HK-2 (cell line): ENCODE measurements at regions not wholly inside any gene's neighbourhood (a gene's known extent, or its start where the extent isn't known, plus 50 kb on each side); places are given as distances from the start of the nearest gene placed in this dataset.

Experiments used
- DNase-seq: peaks from one replicate; pipeline ENCODE4 v3.0.0-alpha.2; 2018; ENCODE audit not compliant: unreplicated experiment

DNA sequence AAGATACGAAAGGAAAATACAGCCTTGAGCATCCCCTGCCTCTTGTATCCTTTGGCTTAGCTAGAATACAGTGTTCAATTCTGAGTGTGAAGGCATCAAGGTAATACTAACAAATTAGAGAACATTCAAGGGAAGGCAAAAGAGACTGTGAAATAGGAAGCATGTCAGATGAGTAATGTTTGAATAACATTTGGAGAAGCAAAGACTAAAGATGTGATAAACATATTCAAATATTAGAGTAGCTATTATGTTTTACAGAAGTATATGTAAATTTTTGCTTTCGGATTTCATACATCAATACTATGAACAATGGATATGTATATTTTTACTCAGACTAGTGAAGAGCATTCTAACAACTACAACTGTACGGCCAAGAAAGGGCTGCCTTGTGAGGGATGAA is 161.7 kb upstream of the FN1 start:
- no peak for DNase-seq

DNA sequence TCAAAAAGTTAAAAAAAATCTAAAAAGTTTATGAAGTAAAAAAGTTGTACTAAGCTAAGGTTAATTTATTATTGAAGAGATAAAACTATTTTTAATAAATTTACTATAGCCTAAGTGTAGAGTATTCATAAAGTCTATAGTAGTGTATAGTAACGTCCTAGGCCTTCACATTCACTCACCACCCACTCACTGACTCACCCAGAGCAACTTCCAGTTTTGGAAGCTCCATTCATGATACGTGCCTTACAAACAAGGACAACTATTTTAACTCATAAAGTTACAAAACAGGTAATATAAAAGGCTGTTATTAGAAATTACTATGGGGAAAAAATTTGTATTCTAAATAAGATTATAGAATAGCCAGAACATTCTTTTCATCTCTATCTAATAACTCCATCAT is 158.9 kb upstream of the FN1 start:
- DNase-seq = no peak

DNA sequence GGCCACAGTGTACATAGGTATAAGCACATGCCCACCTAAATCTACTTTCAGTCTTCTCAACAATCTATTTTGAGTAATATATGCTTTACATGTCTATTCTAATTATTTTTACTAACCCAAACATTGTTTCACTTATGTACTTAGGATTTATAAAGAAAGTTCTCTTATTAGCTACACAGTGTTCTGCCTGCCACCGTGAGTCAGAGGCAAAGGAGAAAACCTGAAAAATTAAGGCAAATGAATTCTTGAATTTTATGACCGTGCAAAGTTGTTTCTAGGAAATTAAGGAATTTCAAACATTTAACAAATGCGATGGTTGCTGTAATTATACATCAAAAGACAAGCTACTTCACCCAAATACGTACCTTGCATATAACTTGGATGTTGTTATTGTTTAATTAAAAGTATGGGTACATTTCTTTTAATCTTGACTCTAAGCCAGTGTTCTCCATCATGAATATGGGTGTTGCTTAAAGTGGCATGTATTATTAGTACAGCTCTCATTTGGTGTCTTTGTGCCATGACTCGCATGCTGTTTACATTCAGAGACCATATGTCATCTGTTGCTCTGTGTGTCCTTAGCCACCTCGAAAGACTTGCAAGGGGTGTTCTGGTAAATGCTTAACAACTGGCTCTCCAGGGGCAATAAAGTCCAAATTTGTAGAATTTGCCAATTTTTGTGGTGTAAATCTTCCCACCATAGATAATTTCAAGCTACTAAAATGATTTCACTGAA is 154.3 kb upstream of the FN1 start:
- no peak for DNase-seq

DNA sequence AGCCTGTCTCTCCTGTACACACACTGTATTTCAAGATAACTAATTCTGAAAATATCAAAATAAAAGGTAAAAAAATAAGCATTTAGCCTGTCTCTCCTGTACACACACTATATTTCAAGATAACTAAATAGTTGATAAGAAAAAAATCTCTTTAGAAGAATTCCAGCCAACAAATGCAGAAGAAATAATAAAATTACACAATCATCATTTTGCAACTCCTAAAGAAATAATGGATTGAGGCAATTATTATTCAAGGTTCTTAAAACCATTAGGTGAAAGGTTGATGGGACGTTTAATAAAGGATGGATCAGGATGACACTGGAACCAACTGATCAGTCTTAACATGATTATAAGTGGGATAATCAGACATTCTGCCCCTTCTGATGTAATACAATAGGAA is 148.0 kb upstream of the FN1 start:
- DNase-seq = no peak

DNA sequence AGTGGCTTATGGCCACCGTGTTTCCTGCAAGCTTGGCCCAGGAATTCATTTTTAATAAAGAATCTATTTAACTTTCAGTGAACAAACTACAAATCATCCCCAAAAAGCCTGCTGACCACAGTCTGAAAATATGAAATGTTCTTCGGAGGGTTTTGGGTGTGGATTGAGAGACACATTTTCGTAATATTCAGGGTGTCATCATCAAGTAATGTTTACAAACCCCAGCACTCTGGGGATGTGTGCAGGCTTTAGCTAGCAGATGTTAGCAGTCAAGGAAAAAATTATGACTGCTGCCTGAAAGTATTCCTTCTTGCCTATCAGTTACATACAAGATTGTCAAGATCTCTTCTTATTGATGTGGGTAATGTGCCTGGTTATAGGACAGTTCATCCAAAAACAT is 143.9 kb upstream of the FN1 start:
- no peak for DNase-seq

DNA sequence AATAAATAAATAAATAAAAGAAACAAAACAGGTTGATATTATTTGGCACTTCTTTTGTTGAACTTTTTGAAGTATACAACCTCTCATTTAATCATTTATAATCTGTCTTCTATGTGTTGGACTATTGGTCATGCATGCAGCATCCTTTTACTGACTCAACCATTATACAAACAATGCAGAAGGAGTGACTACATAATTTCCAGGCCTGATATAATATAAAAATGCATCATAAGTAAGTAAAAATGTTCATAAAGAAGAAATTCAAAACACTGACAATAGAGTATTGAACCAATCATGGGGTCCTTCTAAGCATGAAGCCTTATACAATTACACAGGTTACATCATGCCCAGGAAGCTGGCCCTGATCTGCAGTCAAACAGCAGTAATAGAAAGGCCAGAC is 141.5 kb upstream of the FN1 start:
- DNase-seq = no peak

DNA sequence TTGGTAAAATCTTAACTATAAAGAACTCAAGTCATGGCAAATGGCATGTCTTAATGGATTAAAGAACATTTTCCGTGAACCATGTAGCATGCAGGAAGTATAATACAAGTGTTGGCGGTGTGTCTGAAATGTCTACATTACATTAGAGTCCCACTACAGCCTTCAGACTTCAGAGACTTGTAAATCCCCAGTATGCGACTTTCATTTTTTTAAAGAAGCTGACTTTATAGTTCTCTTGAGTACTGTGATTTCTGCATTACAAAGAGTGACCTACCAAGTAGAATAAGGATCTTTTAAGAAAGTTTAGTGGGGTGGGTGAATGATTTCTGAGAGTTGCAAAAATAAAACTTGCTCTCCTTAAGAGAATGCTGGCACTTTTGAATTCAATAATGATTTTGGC is 140.7 kb upstream of the FN1 start:
- DNase-seq = no peak

DNA sequence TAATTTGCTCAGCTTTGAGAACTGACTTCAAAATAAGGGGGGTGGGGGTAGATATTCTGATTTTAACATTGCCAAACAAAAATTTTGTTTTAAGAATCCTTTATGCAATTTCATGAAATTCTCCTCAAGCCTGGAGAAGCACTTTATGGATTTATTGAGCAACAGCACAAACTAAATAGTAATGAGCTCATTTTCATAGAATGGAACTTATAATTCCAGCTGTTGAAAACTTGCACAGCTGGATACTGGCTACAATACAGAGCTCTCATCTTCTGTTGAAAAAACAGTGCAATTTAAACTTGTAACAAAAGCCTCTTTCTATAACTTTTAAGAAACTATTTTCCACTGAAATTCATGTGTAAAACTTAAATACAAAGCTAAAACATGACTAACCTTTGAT is 137.6 kb upstream of the FN1 start:
- DNase-seq = no peak

DNA sequence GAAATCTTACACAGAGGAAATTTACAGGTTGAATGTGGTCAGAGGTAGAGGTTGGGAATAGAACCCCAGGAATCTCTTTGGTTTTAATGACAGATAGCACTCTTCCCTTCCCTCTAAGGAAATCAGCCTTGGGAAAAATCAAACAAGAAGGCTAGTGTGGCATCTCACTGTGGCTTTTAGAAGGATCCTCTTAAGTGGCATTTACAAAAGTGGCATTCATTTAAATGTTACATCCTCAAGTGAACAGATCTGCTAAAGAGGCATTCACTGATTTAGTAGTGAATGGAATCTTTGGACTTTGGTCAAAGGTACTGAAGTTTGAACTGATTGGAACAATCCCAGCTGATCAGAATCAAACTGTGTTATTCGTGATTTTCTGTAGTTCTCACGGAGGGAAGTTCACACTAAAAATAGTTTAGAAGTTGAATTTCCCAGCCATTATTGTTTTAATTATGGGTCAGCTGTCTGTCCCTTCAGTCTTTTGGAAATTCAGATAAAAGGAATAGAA is 136.5 kb upstream of the FN1 start:
- DNase-seq = no peak

DNA sequence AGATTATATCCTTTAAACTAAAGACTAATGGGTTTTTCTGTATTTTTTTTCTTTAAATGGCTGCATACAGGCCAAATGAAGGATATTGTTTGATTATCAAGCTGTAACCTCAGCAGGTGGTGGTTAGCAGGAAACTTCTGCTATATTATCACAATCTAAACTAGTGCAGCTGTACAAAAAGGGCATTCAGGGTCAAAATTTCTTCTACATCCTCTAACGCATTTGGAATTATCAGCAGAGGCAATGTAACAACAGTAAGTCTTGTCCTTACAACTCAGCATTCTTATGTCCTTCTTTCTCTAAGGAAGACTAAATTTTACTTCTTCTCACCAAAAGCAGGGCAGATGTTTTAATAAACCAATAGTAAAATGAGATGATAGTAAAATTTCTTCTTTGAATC is 135.8 kb upstream of the FN1 start:
- DNase-seq = no peak

DNA sequence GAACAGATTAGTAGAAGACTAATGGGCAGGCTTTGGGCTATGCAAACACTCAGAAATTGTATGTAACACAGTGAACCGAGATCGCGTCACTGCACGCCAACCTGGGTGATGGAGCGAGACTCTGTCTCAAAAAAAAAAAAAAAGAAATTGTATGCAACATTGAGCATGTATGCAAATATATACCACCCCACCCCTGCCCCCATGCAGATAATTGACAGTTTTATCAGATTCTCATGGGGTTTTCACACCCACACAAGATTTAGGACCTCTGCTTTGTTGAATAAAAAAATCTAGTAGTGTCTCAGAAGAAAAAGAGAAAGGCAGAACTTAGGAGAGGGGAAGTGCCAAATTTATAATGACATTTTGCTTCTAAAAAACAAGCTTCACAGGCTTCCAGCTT is 131.6 kb upstream of the FN1 start:
- DNase-seq = no peak

DNA sequence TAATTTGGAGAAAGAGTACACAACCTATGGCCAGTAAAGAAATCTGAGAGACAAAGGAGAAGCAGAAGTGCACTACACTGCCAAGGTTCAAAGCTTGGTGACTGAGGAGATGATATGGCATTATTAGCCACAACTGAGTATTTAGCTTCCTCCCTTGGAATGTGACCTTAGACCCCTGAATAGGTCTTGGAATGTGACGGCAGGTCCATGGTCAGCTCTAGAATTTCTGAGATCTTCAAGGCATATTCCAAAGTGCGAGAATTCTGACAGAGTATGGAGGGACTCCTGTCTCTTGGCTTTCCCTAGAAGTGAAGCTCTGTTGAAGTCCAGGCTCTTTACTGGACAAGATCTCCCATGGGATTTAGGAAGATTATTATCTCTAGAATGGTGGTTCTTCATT is 130.0 kb upstream of the FN1 start:
- DNase-seq = no peak

DNA sequence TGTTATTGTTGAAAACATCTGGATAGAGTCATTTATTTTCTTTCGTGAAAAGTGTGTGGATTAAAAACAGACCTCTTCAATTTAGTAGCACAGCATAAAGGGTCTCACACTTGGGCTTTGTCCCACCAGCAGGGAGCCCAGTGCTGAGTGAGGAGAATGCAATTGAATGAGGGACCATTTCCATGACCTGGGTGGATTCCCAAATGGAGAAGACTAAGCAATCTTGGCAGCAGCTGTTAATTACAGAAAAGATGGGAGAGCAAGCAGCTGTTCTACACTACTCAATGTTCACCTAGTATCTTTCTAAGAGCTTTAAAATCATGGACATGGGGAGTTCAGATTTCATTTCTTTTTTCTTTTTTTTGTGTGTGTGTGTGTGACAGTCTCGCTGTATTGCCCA is 121.8 kb upstream of the FN1 start:
- DNase-seq = no peak

DNA sequence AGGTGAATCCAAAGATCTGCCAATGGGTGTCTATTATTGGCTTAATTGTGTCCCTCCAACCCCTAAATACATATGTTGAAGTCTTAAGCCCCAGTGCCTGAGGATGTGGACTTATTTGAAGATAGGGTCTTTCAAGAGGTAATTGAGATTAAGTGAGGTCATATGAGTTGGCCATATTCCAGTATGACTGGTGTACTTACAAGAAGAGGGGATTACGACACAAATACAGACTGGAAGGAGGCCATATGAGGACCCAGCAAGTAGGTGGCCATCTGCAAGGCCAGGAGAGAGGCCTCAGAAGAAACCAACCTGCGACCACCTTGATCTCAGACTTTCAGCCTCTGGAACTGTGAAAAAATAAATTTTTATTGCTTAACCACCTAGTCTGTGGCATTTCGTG is 121.1 kb upstream of the FN1 start:
- no peak for DNase-seq

DNA sequence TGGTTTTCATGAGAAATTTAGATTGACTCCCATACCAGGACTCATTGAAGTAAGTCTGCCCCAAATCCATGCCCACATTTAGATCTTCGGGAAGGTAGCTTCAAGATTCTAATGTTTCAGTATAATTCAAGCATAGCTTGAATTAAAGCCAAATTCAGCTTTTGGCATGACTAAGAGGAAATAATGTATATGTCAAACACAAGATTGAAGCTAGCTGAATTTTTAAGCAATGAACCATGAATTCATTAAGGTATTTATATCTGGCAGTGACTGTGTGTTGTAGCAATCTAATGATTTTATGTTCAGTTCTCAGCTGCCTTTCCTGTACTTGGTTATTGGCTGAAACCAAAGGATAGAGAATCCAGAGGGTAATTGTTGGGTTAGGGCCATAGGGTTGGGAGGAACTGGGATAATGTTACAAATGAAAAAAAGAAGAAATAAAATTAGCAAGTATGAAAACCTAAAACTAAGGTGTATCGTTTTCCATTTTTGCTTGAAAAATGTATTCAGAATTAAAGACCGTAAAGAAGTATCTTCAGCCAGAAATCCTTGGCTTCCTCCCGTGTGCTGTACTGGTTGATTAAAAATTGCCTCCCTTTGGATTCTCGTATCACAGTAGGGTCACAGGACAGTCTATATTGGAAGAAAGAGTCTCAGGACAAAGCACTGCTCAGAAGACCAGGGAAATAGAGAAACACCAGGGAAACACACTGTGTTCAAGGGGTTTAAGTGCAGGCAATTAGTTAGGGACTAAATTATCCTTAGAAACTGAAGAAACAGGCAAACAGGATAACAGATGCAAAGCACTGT is 119.0 kb upstream of the FN1 start:
- no peak for DNase-seq

DNA sequence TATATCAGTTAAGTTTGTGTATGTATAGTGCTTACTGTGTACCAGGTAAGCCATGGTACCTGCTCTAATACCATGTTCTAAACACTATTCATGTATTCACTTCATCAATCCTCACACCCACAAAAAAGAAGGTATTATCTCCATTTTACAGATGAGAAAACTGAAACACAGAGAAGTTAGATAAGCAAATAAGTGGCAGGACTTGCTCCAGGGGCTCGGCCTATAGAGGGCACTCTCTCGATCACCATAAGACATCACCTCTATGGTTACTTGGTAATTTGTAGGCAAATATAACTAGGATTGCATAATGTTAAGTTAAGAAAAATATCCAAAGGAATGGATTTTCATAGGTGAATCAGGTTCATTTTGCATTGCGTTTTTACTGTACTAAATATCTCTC is 118.1 kb upstream of the FN1 start:
- no peak for DNase-seq

DNA sequence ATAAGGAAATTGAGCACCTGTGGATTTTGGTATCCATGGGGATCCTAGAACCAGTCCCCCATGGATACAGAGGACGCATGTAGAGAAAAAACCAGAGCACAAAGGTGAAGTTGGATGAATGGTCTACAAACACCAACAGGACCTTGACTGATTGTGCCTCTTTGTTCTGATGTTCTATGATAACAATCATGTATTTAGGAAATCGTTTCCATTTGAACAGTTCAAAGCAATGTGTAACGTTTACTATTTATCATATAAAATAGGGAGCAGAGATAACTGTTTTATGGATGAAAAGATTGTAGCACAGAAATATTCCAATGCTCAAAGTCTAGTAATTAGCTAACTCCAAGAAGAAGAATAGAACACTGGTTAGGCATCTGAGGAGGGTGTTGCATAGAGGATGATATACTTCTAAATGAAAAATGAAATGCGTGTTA is 116.3 kb upstream of the FN1 start:
- no peak for DNase-seq

DNA sequence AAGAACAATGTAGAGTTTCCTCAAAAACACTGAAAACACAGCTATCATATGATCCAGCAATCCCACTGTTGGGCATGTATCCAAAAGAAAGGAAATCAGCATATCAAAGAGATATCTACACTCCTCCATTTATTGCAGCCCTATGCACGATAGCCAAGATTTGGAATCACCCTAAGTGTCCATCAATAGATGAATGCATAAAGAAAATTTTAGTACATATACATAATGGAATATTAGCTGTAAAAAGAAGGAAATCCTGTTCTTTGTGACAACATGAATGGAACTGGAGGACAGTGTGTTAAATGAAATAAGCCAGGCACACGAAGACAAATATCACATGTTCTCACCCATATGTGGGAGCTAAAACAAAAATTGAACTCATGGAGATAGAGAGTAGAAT is 114.5 kb upstream of the FN1 start:
- DNase-seq = no peak

DNA sequence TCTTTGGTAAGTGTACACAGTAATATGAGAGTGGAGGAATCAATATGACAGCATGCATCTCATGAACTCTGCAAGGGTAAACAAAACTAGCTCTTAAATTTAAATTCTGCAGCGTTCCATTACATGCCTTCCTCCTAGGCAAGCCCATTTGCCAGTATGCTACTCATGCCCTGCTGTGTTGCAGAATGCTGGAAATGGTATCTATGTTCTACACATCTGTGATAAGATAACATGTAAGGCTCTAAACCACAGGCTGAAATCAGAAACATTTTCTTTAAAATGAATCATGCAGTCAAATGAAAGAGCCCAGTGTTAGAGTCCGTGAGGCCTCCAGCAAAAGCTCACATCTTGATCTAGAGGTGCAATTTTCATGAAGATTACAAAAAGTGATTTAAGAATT is 112.8 kb upstream of the FN1 start:
- DNase-seq = no peak

DNA sequence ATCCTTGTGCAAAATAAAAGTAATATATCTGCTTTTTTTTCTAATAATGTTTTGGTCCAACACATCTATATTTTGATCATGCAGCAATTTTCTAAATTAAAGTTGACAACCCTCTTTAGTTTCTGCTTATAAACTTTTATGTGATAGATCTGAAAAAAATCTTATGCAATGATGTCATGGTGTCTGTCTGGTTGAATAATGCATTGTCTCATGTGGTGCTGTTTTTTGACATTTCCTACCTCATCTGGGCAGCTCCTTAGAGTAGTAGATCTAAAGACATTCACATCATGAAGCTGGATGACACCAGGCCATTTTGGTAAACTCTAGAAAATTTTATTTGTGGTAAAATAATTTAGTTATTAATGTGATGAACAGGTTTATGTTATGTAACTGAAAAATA is 106.8 kb upstream of the FN1 start:
- no peak for DNase-seq

DNA sequence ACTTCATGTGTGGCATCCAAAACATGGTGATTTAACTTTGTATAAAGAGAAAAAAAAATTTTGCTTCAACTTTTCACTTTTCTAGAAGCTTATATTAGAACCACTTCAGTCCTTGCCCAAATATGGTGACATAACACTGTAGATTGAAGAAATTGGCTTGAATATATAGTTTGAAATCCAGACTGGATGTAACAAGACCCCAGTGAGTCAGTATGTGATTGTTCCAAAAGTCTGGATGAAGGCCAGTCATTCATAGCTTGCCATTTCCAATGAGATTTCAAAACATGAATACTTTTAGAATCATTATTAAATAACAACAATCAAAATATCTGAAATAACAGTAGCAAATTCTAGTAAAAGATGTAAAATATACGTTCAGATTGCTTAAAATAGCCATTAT is 104.8 kb upstream of the FN1 start:
- no peak for DNase-seq

DNA sequence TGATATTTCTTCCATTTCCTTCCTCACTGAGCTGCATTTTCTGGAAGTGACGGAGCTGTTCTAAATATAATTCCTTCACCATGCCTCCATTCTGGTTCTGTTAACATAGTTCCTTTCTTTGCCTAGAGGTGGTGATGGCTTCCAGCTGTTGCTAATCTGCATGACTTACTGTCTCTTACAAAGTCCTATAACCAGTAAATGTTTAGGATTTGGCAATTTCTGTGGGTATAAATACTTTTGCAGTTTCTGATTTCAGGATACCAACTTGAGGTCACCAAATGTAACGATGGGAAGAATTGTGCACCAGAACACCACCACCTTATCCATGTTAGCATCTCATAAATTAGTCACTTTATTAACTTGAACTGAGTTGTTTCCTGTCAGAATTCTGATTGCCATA is 101.7 kb upstream of the FN1 start:
- no peak for DNase-seq

DNA sequence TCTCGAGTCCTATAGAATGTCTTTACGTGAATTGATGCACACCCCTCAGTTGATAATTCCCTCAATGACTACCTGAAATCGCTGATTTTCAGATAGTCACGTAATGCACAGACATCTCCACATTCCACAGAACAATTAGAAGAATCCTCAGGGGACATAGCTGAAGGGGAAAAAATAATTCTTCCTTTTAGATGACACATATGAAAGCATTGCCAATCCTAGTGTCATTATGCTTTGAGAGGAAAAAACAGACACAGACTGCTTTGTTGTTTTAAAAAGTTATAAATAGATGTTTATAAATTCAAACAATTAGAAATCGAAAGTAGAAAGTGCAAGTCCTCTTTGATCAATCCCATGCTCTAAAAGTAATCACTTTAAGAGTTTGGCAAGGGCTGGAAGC is 100.6 kb upstream of the FN1 start:
- DNase-seq = no peak
